ENCODE measurements at regions not wholly inside any gene's neighbourhood (a gene's known extent, or its start where the extent isn't known, plus 50 kb on each side); places are given as distances from the start of the nearest gene placed in this dataset.
"Not testable (repeated sequence)": the region's sequence is repeated elsewhere in the genome, so short reads cannot be mapped to it uniquely, and the experiment has no call there.

DNA sequence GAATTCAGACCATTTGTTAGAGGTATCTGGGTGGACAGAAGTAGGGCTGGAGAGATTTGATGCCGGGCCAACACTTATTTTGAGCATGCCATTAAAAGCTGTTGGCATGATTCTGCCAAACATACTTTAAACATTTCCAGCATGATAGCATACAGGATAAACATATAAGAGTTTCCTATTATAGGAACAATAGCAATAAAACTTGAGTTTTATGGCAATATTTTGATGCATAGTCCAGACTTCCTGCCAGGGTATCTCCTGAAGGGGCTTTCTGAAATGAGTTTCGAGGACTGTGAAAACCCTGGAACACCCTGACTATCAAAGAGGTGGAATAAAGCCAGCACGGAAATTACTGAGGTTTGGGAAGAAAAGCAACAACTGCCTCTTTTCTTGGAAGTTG lies 1398.0 kb upstream of the NXPH2 start:
- no peak for DNase-seq

- no peak for DNase-seq
Observed at GRCh38 chr2:140177086-140177485, 1396.9 kb upstream of the NXPH2 start.

DNA sequence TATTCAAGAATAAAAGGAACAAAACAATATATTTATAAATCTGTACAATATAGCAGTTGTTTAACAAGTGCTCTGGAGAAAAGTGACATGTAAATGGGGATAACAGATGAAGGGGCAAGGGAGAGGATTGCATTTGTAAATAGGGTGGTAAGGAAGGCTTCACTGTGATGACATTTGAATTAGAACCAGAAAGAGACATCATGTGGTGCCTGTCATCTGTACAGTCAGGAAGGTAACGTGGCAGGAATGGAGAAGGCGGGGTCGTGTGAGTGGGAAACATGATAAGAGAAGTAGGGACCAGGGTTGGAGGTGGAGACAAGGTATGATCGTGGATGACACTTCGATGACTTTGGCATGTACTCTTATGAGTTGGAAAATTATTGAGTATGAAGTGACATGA lies 1393.6 kb upstream of the NXPH2 start:
- DNase-seq, result no peak

GRCh38 chr2:140164449-140164848 lies 1384.3 kb upstream of the NXPH2 start:
- DNase-seq, result no peak

DNA sequence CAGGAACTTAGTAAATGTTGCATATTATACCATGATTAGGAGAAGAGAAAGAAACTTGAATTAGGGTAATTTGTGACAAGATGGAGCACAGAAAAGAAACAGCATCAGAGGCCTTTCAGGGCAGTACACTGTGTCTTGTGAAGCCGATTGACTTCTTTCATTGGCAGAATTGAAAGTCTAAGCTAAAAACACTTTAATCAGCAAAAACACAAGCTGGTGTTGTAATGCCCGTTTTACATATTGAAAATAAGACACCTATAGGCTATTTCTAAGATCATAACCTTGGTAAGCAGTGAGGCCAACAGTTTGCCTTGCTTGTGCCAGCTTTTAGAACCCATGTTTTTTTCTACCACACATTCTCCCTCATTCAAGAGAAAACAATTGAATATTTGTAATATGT lies 1378.1 kb upstream of the NXPH2 start:
- no peak for DNase-seq

GRCh38 chr2:140157816-140158215 lies 1377.6 kb upstream of the NXPH2 start:
- no peak for DNase-seq

- DNase-seq, result no peak
Observed at GRCh38 chr2:140154706-140155105, 1374.5 kb upstream of the NXPH2 start.

DNA sequence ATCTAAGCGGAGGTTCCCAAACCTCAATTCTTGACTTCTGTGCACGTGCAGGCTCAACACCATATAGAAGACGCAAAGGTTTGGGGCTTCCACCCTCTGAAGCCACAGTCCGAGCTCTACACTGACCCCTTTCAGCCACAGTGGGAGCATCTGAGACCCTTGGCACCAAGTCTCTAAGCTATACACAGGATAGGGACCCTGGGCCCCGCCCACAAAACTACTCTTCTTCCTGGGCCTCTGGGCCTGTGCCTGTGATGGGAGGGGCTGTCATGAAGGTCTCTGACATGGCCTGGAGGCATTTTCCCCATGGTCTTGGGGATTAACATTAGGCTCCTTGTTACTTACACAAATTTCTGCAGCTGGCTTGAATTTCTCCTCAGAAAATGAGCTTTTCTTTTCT lies 1374.1 kb upstream of the NXPH2 start:
- no peak for DNase-seq

DNA sequence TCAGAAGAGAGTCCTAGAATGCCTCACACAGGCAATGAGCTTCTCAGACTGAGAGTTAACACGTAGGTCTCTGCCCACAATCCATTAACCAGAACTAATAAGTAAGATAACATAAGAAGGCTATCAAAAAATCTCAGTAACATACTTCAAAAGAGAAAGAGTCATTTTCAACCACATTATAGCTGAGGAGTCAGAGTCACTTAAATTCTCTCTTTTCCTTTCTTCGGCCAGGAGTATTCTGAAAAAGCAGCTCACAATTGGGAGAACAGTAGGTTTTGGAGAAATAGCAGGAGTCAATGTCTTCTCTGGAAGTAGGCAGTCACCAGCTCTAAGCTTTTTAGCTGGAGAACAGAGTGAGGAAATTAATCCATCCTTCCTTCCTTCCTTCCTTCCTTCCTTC lies 1364.4 kb upstream of the NXPH2 start:
- DNase-seq, result no peak

- no peak for DNase-seq
Observed at GRCh38 chr2:140138736-140139135, 1358.5 kb upstream of the NXPH2 start.

DNA sequence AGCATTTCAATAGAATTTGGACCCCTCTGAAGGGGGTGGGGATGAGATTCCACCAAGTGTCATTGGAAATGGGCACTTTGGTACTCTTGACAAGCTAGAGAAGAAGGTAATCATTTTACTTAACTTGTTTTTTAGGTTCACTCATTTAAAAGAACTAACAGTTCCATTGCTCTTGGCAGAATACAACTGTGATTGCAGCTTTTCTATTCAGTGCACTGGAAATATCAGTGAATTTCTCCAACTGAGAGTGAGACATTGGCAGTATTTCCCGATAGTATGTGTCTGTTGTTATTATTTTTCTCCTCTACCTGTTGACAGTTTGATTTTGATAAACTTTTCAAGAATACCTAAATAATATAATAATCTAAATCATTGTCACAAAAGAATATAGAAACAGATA lies 1356.7 kb upstream of the NXPH2 start:
- DNase-seq, result no peak

DNA sequence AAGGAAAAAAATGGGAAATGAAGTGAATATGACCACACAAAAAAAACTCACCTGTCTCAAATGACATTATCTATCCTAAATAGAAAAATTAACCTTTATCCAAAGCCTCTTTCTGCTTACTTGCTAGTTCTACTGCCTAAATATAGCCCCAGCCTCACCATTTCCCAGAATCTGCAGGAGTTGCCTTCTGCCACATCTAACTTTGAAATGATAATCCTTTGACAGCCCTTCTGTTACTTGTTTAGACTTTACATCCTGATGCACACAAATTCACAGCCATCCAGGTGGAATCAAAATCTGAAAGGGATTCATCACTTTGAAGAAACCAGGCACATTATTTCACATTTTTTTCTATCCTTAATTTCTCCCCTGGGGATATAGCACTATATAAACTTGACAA lies 1356.2 kb upstream of the NXPH2 start:
- no peak for DNase-seq

GRCh38 chr2:140128909-140129308 lies 1348.7 kb upstream of the NXPH2 start:
- no peak for DNase-seq

DNA sequence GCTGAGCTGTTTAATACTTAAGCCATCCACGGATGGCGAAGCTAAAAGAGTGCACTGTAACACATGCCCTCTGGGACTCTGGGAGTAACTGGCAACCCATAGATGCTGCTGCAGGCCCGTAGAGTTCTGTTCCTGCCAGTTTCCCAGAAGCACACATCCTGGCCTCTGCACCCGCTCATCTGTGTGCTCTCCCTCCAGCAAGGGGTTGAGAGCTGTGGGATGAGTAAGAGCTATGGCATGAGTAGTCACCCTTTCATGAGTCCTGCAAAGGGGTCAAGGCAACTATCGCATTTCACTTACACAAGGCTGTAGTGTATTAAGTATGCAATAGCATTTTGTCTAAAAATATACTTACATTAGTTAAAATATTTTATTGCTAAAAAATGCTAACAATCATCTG lies 1341.8 kb upstream of the NXPH2 start:
- DNase-seq, result no peak

DNA sequence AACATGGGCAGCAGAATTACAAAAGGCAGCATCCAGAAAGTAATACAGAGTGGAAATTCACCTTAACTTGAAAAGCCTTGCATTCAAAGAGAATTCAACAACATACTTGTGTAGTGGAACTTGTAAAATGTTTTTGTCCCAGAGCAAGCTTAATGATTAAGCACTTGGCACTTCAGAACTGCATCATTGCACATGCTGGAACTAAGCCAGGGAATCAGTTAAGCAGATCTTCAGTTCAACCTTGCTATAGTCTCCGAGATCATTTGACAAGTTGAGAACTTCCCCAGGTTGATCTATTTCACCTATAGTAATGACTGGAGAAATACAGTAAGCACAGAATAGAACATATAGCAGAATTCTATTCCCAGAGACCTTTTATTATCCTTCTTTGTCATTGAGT lies 1337.2 kb upstream of the NXPH2 start:
- no peak for DNase-seq

GRCh38 chr2:140108706-140109475 lies 1328.7 kb upstream of the NXPH2 start:
- DNase-seq, result no peak

- no peak for DNase-seq
Observed at GRCh38 chr2:140091926-140092325, 1311.7 kb upstream of the NXPH2 start.

GRCh38 chr2:140086964-140087363 lies 1306.8 kb upstream of the NXPH2 start:
- no peak for DNase-seq

GRCh38 chr2:140085674-140086073 lies 1305.5 kb upstream of the NXPH2 start:
- DNase-seq, result no peak

DNA sequence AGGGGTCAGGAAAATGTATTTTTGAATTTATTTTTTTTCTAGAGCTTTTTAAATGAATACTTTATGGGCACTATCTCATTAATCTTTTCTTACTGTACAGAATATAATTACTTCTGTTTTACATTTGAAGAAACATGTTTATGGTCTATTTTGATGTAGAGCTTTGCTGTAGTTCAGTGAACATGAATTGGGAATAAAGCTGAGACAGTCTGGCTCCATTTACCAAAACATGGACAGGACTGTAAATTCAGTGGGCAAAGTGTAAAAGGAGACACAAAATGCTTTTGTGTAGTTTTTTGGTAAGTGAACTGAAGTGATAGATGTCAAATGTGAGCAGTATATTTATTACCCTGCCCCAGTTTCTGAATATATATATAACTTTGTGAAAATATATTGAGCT lies 1298.8 kb upstream of the NXPH2 start:
- DNase-seq, result no peak

DNA sequence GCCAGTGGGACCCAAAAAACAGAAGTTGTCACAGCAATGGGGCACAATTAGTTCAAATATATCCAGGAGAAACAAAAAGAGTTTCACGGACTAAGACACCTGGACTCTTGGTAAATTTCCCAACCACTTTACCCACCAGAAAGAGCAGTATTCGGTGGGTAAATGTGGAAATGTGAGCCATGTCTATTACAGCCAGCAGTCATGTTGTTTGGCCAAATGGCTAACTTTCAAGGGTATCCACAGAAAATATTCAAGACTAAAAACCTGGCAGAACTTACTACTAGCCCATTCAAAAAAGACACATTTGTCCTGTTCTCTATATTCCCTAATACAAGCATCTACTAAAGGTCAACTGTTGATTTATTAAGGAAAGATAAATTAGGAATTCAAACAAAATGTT lies 1296.0 kb upstream of the NXPH2 start:
- no peak for DNase-seq

- not testable (repeated sequence) for DNase-seq
Observed at GRCh38 chr2:140073763-140074162, 1293.6 kb upstream of the NXPH2 start.

- no peak for DNase-seq
Observed at GRCh38 chr2:140067661-140068060, 1287.5 kb upstream of the NXPH2 start.

- no peak for DNase-seq
Observed at GRCh38 chr2:140064243-140064642, 1284.1 kb upstream of the NXPH2 start.

DNA sequence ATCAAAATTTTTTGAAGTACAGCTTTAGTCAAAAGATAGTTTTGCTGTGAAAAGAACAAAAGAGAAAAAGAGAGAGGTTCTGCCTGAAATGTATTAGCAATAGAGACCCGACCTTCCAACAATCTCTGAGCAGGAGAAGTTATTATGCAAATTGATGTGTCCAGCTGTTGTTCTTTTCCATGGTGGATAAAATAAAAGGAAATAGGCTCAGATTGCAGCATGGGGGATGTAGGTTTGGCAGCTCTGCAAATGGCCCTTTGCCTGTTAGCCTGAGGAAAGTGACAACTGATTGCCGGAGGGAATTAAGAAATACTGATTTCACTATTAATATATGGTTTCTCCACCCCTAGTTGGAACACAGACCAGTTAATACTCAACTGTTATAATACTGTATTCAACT lies 1283.2 kb upstream of the NXPH2 start:
- DNase-seq, result no peak

Data from occipital lobe (tissue), 1 donor.